GM18519 (cell line): ENCODE measurements at regions not wholly inside any gene's neighbourhood (a gene's known extent, or its start where the extent isn't known, plus 50 kb on each side); places are given as distances from the start of the nearest gene placed in this dataset.

ENCODE experiments used
- ATAC-seq: cut with Tn5 transposase; IDR thresholded peaks from one replicate; pipeline ENCODE4 v1.9.1; 2021; ENCODE audit warnings: mild to moderate bottlenecking, moderate library complexity; ENCODE audit not compliant: unreplicated experiment, low FRiP score

GRCh38 chr16:51388516-51388951 lies 237.5 kb upstream of the SALL1 start:
- no peak for ATAC-seq

- no peak for ATAC-seq
Observed at GRCh38 chr16:51383909-51384308, 232.8 kb upstream of the SALL1 start.

- ATAC-seq: no peak
Observed at GRCh38 chr16:51382940-51383339, 231.9 kb upstream of the SALL1 start.

- no peak for ATAC-seq
Observed at GRCh38 chr16:51382211-51382610, 231.1 kb upstream of the SALL1 start.

GRCh38 chr16:51376080-51376479 lies 225.0 kb upstream of the SALL1 start:
- no peak for ATAC-seq

- no peak for ATAC-seq
Observed at GRCh38 chr16:51374790-51375189, 223.7 kb upstream of the SALL1 start.

GRCh38 chr16:51374346-51374745 lies 223.3 kb upstream of the SALL1 start:
- no peak for ATAC-seq

GRCh38 chr16:51365715-51366114 lies 214.6 kb upstream of the SALL1 start:
- no peak for ATAC-seq

GRCh38 chr16:51359141-51359955 lies 208.3 kb upstream of the SALL1 start:
- no peak for ATAC-seq

GRCh38 chr16:51357839-51358238 lies 206.8 kb upstream of the SALL1 start:
- ATAC-seq: no peak

- no peak for ATAC-seq
Observed at GRCh38 chr16:51355875-51356274, 204.8 kb upstream of the SALL1 start.

- ATAC-seq: no peak
Observed at GRCh38 chr16:51355195-51355594, 204.1 kb upstream of the SALL1 start.

GRCh38 chr16:51353055-51353454 lies 202.0 kb upstream of the SALL1 start:
- ATAC-seq: no peak

- ATAC-seq: no peak
Observed at GRCh38 chr16:51349626-51350025, 198.6 kb upstream of the SALL1 start.

- no peak for ATAC-seq
Observed at GRCh38 chr16:51343411-51343810, 192.3 kb upstream of the SALL1 start.

- ATAC-seq: no peak
Observed at GRCh38 chr16:51341204-51341603, 190.1 kb upstream of the SALL1 start.

GRCh38 chr16:51337662-51338061 lies 186.6 kb upstream of the SALL1 start:
- ATAC-seq: no peak

GRCh38 chr16:51328733-51329132 lies 177.7 kb upstream of the SALL1 start:
- ATAC-seq: no peak

GRCh38 chr16:51327001-51327400 lies 175.9 kb upstream of the SALL1 start:
- no peak for ATAC-seq

GRCh38 chr16:51326131-51326856 lies 175.2 kb upstream of the SALL1 start:
- no peak for ATAC-seq

- ATAC-seq: no peak
Observed at GRCh38 chr16:51321251-51321650, 170.2 kb upstream of the SALL1 start.

- ATAC-seq: no peak
Observed at GRCh38 chr16:51317575-51317974, 166.5 kb upstream of the SALL1 start.
